ENCODE measurements at regions not wholly inside any gene's neighbourhood (a gene's known extent, or its start where the extent isn't known, plus 50 kb on each side); places are given as distances from the start of the nearest gene placed in this dataset.

DNA sequence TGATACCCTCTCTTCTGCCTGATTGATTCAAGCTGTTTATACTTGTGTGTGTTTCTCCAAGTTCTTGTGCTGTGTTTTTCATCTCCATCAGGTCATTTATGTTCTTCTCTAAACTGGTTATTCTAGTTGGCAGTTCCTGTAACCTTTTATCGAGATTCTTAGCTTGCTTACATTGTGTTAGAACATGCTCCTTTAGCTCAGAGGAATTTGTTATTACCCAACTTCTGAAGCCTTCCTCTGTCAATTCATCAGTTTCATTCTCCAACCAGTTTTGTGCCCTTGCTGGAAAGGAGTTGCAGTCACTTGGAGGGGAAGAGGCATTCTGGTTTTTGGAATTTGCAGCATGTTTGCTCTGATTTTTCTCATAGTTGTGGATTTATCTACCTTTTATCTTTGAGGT lies 126.2 kb upstream of the FTMT start:
- DNase-seq (ENCODE audit: insufficient read length, low spot score), result no peak
- FAIRE-seq, result no peak
- TF ChIP-seq, protein P1, sequence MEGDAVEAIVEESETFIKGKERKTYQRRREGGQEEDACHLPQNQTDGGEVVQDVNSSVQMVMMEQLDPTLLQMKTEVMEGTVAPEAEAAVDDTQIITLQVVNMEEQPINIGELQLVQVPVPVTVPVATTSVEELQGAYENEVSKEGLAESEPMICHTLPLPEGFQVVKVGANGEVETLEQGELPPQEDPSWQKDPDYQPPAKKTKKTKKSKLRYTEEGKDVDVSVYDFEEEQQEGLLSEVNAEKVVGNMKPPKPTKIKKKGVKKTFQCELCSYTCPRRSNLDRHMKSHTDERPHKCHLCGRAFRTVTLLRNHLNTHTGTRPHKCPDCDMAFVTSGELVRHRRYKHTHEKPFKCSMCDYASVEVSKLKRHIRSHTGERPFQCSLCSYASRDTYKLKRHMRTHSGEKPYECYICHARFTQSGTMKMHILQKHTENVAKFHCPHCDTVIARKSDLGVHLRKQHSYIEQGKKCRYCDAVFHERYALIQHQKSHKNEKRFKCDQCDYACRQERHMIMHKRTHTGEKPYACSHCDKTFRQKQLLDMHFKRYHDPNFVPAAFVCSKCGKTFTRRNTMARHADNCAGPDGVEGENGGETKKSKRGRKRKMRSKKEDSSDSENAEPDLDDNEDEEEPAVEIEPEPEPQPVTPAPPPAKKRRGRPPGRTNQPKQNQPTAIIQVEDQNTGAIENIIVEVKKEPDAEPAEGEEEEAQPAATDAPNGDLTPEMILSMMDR (IDR thresholded peaks at IDR 0.05; ENCODE audit: insufficient read depth, missing control alignments), result no peak

DNA sequence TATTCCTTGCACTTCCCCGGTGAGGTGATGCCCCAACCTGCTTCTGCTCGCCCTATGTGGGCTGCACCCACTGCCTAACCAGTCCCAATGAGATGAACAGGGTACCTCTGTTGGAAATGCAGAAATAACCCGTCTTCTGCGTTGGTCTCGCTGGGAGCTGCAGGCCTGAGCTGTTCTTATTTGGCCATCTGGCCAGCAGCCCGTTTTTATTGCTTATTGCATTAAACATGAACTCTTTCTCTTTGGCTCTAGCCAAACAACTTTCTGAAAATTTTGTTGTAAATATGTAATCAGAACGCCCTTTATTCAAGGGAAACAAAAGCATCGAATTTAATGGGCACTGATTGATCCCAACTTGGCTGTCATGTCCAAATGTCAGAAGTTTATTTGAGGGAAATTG lies 124.7 kb upstream of the FTMT start:
- no peak for DNase-seq (ENCODE audit: insufficient read length, low spot score)
- no peak for FAIRE-seq

DNA sequence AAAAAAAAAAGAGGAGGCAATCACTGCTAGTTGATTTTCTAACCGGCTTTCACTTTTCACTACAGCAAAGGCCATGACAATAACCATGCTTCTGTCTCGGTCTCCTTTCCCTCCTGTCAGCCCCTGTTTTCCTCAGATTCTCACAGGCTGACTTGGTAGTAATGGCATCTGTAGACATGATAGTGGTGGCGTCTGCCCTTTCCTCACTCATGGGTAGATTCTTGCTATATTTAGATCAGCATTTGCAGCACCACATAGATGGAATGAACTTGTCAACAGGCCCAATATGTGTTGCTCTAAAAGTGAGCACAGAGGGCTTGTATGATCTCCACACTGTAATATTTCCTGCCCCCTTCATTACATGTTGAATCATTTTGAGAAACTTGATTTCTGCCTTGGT lies 120.3 kb upstream of the FTMT start:
- TF ChIP-seq, protein P1 (IDR thresholded peaks at IDR 0.05; ENCODE audit: insufficient read depth, missing control alignments), result no peak
- DNase-seq (ENCODE audit: insufficient read length, low spot score), result no peak
- no peak for FAIRE-seq

More for the DNA sequence above, 124.7 kb upstream of the FTMT start:
- TF ChIP-seq, protein P1 (IDR thresholded peaks at IDR 0.05; ENCODE audit: insufficient read depth, missing control alignments), result no peak

DNA sequence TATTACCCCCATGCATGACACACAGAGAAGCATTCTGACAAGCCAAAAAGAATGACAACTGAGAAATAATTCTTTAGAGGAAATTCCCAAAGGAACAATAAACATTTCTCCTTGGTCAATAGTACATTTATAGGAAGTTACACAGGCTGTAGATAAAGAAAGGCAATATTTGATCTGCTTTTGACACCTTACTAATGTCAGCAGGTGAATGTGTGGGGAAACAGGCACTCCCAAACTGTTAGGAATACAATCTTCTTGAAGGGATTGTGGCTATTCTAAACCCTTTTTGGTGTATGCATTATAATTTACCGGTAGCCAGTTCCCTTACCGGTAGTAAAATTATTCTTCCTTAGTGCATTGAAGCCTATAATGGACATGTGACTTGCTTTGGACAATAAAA lies 116.1 kb upstream of the FTMT start:
- TF ChIP-seq, protein P1 (IDR thresholded peaks at IDR 0.05; ENCODE audit: insufficient read depth, missing control alignments), result no peak
- FAIRE-seq, result no peak
- no peak for DNase-seq (ENCODE audit: insufficient read length, low spot score)

DNA sequence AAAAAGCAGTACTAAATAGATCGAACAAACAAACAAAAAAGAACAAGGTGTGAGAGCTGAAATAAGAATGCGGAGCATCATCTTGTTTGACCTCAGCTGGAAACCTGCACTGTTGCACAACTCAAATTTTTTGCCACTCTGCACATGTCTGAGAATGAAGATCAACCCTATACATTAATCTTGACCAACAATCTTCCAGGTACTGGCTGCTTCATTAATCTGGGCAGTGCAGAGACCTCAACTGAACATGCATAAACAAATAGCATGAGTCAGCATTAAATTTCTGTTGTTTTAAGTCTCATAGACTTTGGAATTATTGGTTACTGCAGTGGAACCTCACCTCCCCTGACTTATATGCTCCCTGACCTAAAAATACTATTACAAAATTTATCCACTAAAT lies 114.6 kb upstream of the FTMT start:
- no peak for DNase-seq (ENCODE audit: insufficient read length, low spot score)
- TF ChIP-seq, protein P1 (IDR thresholded peaks at IDR 0.05; ENCODE audit: insufficient read depth, missing control alignments), result no peak
- FAIRE-seq, result no peak

DNA sequence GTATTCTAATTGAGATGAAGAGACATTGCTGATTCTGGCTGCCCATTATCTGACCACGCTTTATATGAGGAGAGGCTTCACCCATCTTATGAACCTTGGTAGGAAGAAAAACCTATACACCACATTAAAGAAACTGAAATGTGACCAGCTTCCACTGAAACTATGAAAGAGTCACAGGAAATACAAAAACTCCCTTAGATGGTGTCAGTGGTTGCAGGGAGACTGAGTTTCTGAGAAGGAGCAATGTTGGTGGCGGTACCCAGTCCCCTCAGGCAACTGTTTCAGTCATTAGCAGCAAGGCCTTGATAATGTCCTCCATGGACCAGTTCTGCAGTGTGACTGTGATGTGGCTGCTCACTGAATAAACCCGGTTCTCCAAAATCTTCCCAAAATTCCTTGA lies 110.5 kb upstream of the FTMT start:
- FAIRE-seq (no peak), DNase-seq (ENCODE audit: insufficient read length, low spot score) (no peak)
- TF ChIP-seq, protein P1 (IDR thresholded peaks at IDR 0.05; ENCODE audit: insufficient read depth, missing control alignments), result no peak

DNA sequence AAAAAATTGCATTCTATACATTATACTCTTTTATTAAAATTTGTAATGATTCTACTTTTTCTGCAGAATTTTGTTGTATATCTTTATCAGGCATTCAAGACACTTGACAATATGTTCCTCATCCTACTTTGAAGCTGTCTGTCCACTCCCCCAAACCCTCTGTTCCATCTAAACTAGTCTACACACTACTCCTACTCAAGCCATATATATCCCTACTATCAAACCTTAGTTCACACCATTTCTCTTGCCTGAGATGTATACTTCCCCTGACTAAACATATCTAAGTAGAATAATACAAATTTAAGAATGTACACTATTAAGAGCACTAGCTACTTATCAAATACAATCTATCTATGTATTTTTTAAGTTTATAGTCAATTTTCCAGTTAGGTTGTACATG lies 107.1 kb upstream of the FTMT start:
- no peak for FAIRE-seq

More for the DNA sequence above, 107.1 kb upstream of the FTMT start:
- TF ChIP-seq, protein P1 (IDR thresholded peaks at IDR 0.05; ENCODE audit: insufficient read depth, missing control alignments), result no peak
- no peak for DNase-seq (ENCODE audit: insufficient read length, low spot score)

All from D721Med (cell line).